GM03348 (cell line): ENCODE measurements at regions not wholly inside any gene's neighbourhood (a gene's known extent, or its start where the extent isn't known, plus 50 kb on each side); places are given as distances from the start of the nearest gene placed in this dataset.
A peak's percentile ranks its signal among the peaks of the same experiment; 100 is the strongest.
"Not testable (repeated sequence)": the region's sequence is repeated elsewhere in the genome, so short reads cannot be mapped to it uniquely, and the experiment has no call there.

Experiments used
- DNase-seq: peaks from one replicate; pipeline ENCODE4 v3.0.0; 2012; ENCODE audit warnings: low spot score

DNA sequence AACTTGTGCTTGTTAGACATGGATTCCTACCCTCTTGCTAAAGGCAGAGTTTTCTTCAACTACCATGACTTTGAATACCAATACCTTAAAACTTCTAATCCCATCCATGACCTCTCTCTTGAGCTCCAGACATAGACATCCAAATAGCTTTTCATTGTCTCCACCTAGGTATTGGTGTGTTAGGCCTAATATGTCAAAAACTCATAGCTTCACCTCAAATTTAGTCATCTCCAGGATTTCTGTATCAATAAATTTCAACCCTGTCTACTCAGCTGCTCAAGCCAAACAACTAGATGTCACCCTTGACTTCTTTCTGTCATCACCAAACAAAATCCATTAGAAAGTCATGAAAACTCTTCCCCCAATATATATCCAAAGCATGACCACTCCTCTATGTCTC is 617.7 kb upstream of the GRIA3 start:
- DNase-seq, result no peak

GRCh38 chrX:122567911-122568310 is 616.2 kb upstream of the GRIA3 start:
- DNase-seq, result no peak

GRCh38 chrX:122572461-122572860 is 611.6 kb upstream of the GRIA3 start:
- DNase-seq, result peak; percentile 33

- DNase-seq, result no peak
Measured at GRCh38 chrX:122579036-122579435, 605.0 kb upstream of the GRIA3 start.

DNA sequence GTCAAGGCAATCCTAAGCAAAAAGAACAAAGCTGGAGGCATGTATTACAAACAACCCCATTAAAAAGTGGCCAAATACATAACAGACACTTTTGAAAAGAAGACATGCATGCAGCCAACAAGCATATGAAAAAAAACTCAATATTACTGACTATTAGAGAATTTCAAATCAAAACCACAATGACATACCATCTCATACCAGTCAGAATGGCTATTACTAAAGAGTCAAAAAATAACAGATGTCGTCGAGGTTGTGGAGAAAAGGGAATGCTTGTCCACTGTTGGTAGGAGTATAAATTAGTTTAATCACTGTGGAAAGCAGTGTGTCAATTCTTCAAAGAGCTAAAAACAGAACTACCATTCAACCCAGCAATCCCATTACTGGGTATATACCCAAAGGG is 604.6 kb upstream of the GRIA3 start:
- no peak for DNase-seq

GRCh38 chrX:122582280-122582974 is 601.7 kb upstream of the GRIA3 start:
- no peak for DNase-seq

DNA sequence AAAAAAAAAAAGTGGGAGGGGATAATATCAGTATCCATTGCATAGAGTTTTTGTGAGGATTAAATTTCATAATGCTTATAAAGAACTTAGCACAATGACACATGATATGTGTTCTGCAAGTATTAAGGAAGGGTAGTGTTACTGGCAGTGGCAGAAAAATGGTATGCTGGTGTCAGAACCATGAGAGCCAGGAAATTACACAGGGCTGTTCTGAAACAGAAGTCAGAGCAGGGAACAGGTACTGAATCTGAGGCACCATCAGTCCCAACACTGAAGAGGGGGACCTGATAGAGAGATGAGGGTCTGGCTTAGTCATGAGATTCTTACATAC is 601.1 kb upstream of the GRIA3 start:
- DNase-seq, result no peak

- no peak for DNase-seq
Measured at GRCh38 chrX:122583551-122583950, 600.5 kb upstream of the GRIA3 start.

- DNase-seq, result no peak
Measured at GRCh38 chrX:122584981-122585380, 599.1 kb upstream of the GRIA3 start.

DNA sequence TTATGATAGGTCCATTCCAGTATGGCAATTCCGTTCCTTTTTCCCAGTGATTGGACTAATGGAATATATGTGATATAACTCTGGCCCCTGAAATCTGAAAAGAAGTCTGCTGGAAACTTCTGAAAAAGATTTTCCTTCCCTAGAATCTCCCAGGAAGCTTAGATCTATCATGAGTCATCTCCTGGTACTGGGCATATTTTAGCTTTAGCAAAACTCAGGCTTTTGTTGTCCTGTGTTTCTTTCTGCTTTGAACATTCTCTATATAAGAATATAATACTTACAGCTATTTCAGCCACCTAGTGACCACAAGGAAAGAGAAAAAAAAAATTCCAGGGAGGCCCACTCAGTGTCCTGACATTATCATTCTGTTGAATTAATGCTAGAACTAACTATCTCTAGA is 597.2 kb upstream of the GRIA3 start:
- peak; percentile 6 for DNase-seq

GRCh38 chrX:122591546-122591945 is 592.5 kb upstream of the GRIA3 start:
- no peak for DNase-seq

DNA sequence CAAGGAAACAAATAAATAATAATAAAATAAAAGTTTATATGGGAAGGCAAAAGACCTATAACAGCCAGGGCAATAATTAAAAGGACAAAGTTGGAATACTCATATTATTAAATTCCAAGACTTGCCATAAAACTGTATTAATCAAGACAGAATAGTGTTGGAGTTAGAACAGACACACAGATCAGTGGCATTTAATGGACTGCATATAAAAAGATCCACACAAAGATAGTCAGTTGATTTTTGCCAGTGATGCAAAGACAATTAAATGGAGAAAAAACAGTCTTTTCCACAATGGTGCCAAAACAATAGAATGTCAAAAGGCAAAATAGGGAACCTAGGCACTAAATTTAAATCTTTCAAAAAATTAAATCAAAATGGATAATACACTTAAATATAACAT is 587.1 kb upstream of the GRIA3 start:
- DNase-seq, result no peak

DNA sequence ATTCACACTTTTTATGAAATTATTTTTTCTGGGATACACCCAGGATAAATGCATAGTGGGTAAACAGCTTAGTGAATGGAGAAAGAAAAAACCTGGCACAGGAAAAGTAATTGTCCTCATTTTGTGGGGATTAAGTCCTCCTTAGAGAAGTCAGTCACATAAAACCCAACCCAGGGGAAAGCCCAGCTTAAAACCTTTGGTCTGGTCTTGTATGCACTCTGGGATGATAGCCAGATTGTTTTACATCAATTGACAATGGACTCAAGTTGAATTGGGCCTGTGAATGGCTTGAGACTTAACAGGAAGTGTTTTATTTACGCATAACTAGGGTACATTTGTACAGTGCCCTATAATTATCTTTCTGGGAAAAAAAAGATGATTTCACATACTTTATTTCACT is 561.3 kb upstream of the GRIA3 start:
- no peak for DNase-seq

DNA sequence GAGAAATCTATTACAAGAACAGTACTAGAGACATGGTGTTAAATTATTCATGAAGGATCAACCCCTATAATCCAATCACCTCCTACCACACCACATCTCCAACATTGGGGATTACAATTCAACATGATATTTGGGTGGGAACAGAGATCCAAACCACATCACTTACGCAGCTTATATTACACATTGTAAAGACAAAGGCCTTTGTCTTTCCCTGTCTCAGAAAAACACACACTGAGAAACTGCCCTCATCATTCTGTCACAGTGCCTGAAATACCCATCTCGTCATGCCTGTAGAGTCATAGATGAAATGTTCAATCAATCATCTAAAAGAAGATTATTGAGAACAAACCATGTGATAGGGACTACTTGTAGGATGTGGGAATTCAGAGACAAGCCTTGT is 558.8 kb upstream of the GRIA3 start:
- DNase-seq, result no peak

DNA sequence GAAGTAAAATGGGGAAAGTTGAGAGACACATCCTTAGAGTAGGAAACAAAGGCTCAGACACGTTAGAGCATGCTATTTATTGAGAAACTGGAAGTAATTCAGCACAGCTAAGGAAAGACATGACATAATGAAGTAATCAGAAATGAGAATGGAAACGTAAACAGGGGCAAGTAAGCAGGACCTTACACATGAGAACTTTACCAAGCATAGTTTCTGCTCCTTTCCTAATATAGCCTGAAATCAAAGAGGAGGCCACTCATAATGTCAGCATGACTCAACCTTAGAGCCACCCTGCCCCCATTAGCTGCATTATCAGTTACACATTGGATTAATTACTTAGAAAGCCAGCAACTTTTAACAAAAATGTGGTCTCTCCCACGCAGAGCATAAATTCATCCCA is 558.3 kb upstream of the GRIA3 start:
- peak; percentile 46 for DNase-seq

DNA sequence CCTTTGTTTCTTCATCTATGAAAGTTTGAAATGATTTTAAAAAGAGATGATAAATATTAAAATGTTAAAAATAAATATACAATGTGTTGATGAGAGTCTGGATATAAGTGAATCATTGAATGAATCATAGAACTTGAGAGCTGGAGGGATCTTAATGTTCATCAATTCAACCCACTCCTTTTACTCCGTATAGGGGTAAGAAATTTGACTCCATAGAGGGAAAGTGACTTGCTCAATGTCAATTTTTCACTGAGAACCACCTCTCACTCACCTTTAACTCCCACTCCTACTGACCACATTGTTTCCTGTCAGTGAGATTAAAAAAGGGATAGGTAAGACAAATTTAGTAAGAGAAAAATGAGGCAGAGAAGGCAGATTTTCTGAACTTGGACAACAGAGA is 557.2 kb upstream of the GRIA3 start:
- DNase-seq, result no peak

- DNase-seq, result no peak
Measured at GRCh38 chrX:122641136-122641535, 542.9 kb upstream of the GRIA3 start.

- no peak for DNase-seq
Measured at GRCh38 chrX:122641826-122642225, 542.3 kb upstream of the GRIA3 start.

- not testable (repeated sequence) for DNase-seq
Measured at GRCh38 chrX:122655256-122655655, 528.8 kb upstream of the GRIA3 start.

GRCh38 chrX:122666601-122667000 is 517.5 kb upstream of the GRIA3 start:
- peak; percentile 4 for DNase-seq

DNA sequence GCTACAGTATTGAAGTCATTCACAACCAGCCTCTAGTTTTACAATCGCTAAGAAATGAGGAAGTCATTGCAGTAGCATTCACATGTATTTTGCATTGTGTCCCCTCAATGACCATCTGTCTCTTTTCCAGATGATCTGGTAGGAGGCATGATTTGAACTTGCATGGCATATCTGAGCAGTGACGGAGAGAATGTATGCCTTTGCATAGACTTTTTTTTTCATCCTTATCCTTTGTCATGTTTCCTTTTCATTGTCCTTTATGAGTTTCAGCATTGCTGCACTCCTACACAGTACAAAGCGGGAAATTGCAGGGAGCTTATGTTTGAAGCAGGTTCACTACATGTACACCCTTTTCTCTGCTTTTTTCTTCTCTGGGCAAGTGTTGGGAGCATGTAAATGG is 516.4 kb upstream of the GRIA3 start:
- DNase-seq, result no peak

- peak; percentile 21 for DNase-seq
Measured at GRCh38 chrX:122703762-122704161, 480.3 kb upstream of the GRIA3 start.

DNA sequence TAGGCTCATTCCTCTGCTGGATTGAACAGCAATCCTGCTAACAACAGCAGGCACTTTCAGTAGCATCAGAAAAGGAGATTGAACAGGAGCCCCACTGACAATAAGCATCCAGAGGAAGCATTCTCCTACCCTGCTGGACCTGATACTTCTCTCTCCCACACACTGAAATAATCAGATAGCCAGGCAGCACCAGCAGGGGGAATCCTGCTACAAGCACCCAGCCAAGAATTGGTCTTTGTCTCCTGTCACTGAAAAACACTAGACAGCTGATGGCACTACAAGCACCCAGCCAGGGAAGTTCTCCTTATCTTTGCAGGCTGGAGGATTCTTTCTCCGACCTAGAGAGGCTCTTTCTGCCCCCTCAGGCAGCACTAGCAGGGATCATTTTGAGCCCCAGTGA is 444.3 kb upstream of the GRIA3 start:
- DNase-seq, result peak; percentile 1

GRCh38 chrX:122770581-122770980 is 413.5 kb upstream of the GRIA3 start:
- DNase-seq, result no peak

DNA sequence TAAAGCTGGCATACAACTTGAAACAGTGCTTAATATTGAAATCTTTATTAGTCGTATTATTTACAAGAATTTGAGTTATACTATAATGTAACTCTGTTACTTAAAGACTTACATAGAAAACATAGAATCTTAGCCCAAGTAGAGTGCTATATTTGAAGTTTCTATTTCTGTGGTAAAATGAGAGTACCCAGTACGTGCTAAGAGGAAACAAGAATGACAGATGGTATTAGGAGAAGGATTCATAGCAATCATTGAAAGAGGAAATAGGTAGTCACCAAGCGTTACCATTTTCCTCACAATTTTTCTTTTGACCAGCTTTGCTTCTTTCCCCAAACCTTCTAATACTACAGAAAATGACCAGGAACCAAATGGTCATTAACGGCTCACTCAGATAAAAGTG is 412.1 kb upstream of the GRIA3 start:
- no peak for DNase-seq
